NCI-H1436 (cell line): ENCODE measurements at regions not wholly inside any gene's neighbourhood (a gene's known extent, or its start where the extent isn't known, plus 50 kb on each side); places are given as distances from the start of the nearest gene placed in this dataset.

ENCODE experiments used
- DNase-seq: peaks from one replicate; lab custom pipeline; 2025; lab: John Stamatoyannopoulos, UW

- no peak for DNase-seq
These were observed 645.2 kb upstream of the EPHA6 start for GRCh38 chr3:96169111-96169766.

DNA sequence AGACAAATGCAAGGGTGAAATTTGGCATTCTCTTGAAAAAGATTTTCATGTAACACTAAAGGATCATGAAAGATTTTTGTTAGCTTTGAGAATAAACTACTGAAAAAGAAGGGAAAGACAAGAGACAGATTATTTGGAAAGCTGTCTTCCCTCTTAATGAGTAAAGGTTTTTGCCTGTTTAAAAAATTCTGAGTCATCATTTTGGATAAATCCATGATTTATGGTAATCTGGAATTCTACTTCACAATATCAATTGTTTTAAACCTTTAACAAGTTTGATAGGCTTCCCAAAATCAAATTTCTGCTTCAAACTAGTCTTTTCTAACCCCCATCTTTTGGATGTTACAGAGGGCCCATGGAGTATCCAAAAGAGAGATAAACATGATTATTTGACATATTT is 641.5 kb upstream of the EPHA6 start:
- DNase-seq = no peak

GRCh38 chr3:96175500-96175899 is 638.9 kb upstream of the EPHA6 start:
- DNase-seq = no peak

DNA sequence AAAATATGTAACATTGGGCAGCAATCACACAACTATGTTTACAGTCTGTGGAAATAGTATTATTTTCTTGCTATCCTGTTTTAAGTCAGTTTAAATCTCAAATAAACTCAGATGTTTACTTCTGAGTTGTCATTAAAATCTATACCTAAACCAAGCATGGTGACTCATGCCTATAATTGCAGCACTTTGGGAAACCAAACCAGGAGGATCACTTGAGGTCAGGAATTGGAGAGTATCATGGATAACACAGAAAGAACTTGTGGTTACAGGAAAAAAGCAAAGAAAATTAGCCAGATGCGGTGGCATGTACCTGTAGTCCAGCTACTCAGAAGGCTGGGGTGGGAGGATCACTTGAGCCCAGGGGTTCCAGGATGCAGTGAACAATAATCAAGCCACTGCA is 631.6 kb upstream of the EPHA6 start:
- no peak for DNase-seq

DNA sequence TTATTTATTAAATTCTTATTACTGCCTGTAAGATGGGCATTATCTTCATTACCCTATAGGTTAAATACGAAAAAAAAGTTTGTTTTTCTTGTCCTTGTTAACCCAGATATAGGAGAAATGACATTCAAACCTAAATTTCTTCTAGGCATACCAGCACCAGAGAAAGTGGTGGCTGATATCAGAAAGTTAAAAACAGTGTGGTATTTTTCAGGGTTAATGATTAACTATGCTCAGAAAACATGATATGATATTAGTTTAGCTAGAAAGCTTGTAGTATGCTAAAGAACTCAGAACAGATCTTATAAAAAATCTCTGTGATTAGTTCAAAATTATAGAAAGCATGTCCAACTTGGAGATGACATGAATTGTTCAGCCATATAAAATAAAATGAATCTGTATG is 630.5 kb upstream of the EPHA6 start:
- DNase-seq = no peak

GRCh38 chr3:96190024-96190616 is 624.3 kb upstream of the EPHA6 start:
- no peak for DNase-seq

- DNase-seq = no peak
These were observed 621.3 kb upstream of the EPHA6 start for GRCh38 chr3:96192966-96193550.

DNA sequence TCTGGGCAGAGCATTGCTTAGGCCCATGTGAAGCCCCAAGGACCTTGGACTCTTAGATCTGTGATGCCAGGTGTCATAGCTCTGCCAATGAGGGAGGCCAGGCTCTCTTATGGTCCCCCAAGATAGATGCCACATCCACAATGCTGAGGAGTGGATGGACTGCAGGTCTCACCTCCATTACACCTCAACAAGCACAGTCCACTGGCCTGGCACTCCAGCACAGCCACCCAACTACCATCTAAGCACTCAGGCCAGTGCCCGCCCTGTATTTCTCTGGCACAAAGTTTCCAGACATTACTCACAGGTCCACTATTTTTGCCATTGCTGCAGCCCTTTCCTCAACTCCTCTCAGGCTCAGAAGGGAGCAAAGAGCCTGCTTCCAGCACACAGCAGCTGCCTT is 613.5 kb upstream of the EPHA6 start:
- DNase-seq = no peak

GRCh38 chr3:96201463-96201862 is 612.9 kb upstream of the EPHA6 start:
- DNase-seq = no peak

DNA sequence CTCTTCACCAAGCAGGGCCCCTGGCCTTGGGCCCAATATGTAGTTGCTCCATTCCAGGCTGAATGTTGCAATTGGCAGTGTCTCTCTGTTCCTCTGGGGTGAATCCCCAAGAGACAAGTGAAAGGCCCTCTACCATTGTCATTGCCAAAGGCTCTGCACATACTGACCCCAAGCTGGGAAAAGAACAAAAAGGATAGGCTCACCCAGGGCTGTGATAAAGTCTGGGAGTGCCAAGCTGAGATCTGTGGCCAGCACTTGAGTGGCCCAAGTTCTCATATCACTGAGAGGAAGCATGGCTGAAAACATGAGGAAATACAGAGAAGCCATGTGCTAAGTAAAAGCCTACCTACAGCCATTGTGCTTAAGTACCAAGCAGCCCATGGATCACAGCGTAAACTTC is 612.2 kb upstream of the EPHA6 start:
- DNase-seq = no peak

DNA sequence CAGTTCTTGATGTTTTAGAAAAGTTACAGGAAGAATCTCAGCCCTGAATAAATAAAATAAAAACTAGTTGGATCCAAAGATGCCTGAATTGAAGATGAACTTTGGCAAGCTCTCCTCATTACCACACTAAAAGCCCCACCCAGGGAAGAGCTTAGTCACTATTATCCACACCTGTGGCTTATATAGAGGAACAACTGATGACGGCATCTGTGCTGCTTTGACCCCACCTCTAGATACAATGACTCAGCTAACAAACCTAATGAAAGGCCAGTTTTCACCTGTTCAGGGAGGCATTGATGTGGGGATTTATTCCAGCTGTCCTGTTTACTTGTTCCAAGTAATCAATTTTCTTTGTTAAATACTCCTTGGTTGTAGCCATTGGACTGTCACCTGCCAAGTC is 604.7 kb upstream of the EPHA6 start:
- no peak for DNase-seq

GRCh38 chr3:96213393-96213792 is 601.0 kb upstream of the EPHA6 start:
- DNase-seq = no peak

GRCh38 chr3:96214941-96215340 is 599.5 kb upstream of the EPHA6 start:
- no peak for DNase-seq

- DNase-seq = no peak
These were observed 588.9 kb upstream of the EPHA6 start for GRCh38 chr3:96225494-96225893.

GRCh38 chr3:96233679-96234078 is 580.7 kb upstream of the EPHA6 start:
- no peak for DNase-seq

- DNase-seq = no peak
These were observed 577.9 kb upstream of the EPHA6 start for GRCh38 chr3:96236522-96236921.

DNA sequence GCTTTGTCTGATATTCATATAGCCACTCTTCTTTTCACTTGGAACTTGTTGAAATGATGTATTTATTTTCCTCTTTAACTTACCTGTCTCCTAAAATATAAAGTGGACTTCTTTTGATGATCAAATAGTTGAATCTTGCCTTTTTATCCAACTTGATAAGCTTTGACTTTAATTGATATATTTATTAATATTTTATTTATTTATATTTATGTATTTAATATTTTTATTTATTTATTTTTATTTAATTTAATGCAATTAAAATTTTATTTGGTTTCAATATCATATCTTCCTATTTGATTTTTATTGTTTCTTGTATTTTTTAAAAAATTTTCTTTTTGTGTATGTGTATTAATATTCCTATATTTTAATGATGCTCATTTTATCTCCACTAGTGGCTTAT is 555.1 kb upstream of the EPHA6 start:
- no peak for DNase-seq

GRCh38 chr3:96264701-96265100 is 549.7 kb upstream of the EPHA6 start:
- DNase-seq = no peak

- DNase-seq = no peak
These were observed 547.8 kb upstream of the EPHA6 start for GRCh38 chr3:96266395-96267190.

DNA sequence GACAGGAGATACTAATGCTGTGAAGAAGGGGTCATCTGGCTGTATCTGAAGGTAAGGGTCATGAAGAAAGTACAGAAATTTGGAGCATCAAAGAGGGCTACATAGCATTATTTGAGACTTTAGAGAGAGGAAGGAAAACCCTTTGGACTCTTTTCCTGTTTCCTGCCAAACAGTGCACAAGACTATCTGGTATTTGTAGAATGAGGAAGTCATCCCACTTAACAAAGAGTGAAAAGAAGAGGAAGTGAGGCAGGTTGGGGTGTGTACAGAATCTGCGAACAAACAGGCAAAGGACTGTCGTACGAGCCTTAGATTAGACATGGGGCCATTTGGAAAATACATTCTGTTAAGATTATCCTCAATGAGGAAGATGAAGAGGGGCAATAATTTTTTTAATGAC is 546.8 kb upstream of the EPHA6 start:
- no peak for DNase-seq

GRCh38 chr3:96294143-96294542 is 520.3 kb upstream of the EPHA6 start:
- no peak for DNase-seq

DNA sequence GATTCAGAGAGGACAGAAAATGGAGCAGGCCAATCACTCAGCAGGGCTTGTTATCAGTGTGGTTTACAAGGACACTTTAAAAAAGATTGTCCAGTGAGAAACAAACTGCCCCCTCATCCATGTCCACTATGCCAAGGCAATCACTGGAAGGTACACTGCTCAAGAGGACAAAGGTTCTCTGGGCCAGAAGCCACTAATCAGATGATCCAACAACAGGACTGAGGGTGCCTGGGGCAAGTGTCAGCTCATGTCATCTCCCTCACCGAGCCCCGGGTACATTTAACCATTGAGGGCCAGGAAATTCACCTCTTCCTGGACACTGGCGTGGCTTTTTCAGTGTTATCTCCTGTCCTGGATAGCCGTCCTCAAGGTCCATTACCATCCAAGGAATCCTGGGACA is 513.7 kb upstream of the EPHA6 start:
- no peak for DNase-seq

- DNase-seq = no peak
These were observed 495.2 kb upstream of the EPHA6 start for GRCh38 chr3:96319166-96319565.
